ENCODE measurements at regions not wholly inside any gene's neighbourhood (a gene's known extent, or its start where the extent isn't known, plus 50 kb on each side); places are given as distances from the start of the nearest gene placed in this dataset.

DNA sequence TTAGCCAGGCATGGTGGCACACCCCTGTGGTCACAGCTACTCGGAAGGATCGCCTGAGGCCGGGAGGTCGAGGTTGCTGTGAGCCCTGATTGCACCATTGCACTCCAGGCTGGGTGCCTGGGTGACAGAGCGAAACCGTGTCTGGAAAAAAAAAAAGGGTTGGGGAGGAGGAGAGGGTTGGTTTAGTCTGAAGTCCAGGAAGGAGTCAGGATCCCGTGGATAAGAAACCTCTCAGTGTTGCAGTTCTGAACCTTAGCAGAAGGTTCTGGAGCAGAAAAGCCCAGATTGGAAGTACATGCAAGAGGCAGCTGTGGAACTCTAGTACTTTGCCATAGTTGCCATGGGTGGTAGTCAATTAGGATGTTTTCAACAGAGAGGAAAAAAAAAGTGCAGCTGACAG is 125.2 kb upstream of the CPEB4 start:
- intact Hi-C loops (cut with DNase I), result loop anchor here in 3 of 10 donors (5.0 to 10.0 kb wide), 5 partner anchors 124 to 212 kb away; partner anchors contain the start of gene CPEB4 (in 1 of the 3)
- H3K4me1 ChIP-seq, result peaks cover 0 to 38% (median 19%) of the 10 kb centered on the region in 12 donors
- 86 to 89% (median 87%) methylated on average over 7 of the region's 7 CpGs for WGBS, 4 donors
- ATAC-seq, result no peak
- no peak overlapping the region for H3K4me3 ChIP-seq
- no peaks in the 10 kb centered on the region for H3K27me3 ChIP-seq
- H3K9me3 ChIP-seq, result no peaks in the 10 kb centered on the region
- no peak for DNase-seq
- TF ChIP-seq, protein P1, sequence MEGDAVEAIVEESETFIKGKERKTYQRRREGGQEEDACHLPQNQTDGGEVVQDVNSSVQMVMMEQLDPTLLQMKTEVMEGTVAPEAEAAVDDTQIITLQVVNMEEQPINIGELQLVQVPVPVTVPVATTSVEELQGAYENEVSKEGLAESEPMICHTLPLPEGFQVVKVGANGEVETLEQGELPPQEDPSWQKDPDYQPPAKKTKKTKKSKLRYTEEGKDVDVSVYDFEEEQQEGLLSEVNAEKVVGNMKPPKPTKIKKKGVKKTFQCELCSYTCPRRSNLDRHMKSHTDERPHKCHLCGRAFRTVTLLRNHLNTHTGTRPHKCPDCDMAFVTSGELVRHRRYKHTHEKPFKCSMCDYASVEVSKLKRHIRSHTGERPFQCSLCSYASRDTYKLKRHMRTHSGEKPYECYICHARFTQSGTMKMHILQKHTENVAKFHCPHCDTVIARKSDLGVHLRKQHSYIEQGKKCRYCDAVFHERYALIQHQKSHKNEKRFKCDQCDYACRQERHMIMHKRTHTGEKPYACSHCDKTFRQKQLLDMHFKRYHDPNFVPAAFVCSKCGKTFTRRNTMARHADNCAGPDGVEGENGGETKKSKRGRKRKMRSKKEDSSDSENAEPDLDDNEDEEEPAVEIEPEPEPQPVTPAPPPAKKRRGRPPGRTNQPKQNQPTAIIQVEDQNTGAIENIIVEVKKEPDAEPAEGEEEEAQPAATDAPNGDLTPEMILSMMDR (IDR thresholded peaks at IDR 0.05), result no peak
- TF ChIP-seq POLR2A (IDR thresholded peaks at IDR 0.05), result no peak
- H3K27ac ChIP-seq, result no peak overlapping the region
- no peaks in the 10 kb centered on the region for H3K36me3 ChIP-seq

DNA sequence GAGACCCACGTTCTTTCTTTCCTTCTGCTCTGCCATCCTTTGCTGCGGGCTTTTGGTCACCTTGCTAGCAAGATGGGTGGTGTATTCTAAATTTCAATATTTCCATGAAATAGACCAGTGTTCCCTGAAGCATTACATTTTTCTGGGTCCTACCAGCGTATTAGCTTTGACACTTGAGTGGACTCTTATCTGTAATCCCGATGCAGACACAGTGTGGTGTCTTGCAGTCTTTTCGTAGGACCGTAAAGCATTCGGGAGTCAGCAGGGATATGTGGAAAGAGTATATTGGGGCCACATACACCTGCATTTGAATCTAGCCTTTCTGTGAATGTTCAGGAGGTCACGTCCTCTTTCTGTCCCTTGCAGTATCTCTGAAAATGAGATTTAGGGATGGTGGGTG is 124.7 kb upstream of the CPEB4 start:
- 82 to 87% (median 85%) methylated on average over 8 of the region's 8 CpGs for WGBS, 4 donors
- intact Hi-C loops (cut with DNase I), result loop anchor here in 3 of 10 donors (5.0 to 10.0 kb wide), 5 partner anchors 124 to 211 kb away; partner anchors contain the start of gene CPEB4 (in 1 of the 3)
- DNase-seq (no peak), ATAC-seq (no peak)
- Histone ChIP-seq H3K27ac (peak overlapping the region in 5 of 12 donors; percentile 78 to 95 (median 93)), H3K4me3 (no peak overlapping the region), H3K4me1 (peaks cover 0 to 39% (median 19%) of the 10 kb centered on the region in 12 donors), H3K27me3 (no peaks in the 10 kb centered on the region), H3K36me3 (no peaks in the 10 kb centered on the region), H3K9me3 (no peaks in the 10 kb centered on the region)
- TF ChIP-seq, protein P1 (IDR thresholded peaks at IDR 0.05), result no peak
- no peak for TF ChIP-seq POLR2A (IDR thresholded peaks at IDR 0.05)

DNA sequence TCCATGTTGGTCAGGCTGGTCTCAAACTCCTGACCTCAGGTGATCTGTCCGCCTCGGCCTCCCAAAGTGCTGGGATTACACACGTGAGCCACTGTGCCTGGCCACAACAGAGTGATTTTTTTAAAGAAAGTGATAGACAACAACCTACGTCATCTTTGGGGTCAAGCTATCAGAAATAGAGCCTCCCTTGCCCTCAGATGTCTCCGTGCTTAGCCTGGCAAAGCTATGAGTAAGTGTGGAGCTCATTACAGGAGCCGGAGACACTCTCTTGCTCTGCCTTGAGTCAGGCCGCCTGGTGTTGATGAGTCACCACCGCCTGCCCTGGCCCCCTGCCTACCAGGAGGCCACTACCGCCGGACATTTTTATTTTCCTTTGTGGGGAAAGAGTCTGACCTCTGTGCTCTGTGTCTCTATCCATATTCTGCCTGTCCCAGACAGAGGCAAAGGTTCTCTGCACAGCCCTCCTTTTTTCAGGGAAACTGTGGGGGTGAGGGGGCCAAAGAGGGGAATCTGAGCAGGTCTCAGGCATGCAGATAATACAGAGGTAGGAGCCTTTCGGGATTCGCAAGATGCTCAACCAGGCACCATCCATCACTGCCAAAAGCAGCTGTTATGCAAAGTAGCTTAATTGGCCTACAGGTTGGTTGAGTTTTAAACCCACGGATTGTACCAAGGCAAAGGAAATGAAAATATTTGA is 123.7 kb upstream of the CPEB4 start:
- Histone ChIP-seq H3K9me3 (no peaks in the 10 kb centered on the region), H3K27ac (peak overlapping the region in 11 of 12 donors; percentile 68 to 95 (median 78)), H3K4me1 (peaks cover 0 to 40% (median 19%) of the 10 kb centered on the region in 12 donors), H3K36me3 (no peaks in the 10 kb centered on the region), H3K4me3 (no peak overlapping the region), H3K27me3 (no peaks in the 10 kb centered on the region)
- peak; percentile 66 to 90 (median 86) for DNase-seq
- WGBS, 4 donors, result 30 to 44% (median 39%) methylated on average over 13 of the region's 13 CpGs
- peak; percentile 11 to 76 (median 67) for ATAC-seq
- intact Hi-C loops (cut with DNase I), result loop anchor here in 8 of 10 donors (5.0 to 10.0 kb wide), 9 partner anchors 93 to 210 kb away; partner anchors contain the start of genes CPEB4 (in 3 of the 8) and BOD1 (in 1 of the 8)
- TF ChIP-seq POLR2A (IDR thresholded peaks at IDR 0.05), result no peak
- TF ChIP-seq, protein P1 (IDR thresholded peaks at IDR 0.05), result peak in 1 of 12 donors; percentile 8

DNA sequence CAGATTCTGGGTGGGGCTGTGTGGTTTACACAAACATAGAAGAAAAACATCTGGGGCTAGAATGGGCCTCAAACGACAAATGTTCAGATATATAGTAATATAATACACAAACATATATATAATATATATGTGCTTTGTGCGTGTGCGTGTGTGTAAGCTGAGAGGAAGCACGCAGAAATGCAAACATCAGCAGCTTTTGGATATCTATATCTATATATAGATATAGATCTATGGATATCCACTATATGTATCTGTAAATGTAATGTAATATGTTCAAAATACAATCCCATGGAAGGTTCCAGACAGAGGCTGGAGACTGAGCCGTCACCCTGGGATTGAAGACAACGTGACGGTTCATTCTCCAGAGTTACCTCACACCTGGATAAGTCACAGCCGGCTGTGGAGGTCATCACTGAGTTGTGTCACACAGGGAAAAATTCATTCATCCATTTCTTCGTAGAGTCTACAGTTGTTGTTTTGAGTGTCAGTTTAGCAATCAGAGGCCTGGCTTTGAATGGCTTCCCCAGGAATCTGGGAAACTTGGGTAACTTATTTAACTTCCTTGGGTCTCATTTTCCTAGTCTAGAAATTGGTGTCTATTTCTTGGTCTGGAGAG is 123.0 kb upstream of the CPEB4 start:
- no peaks in the 10 kb centered on the region for H3K27me3 ChIP-seq
- peaks cover 0 to 39% (median 19%) of the 10 kb centered on the region in 12 donors for H3K4me1 ChIP-seq
- DNase-seq (no peak), ATAC-seq (no peak)
- WGBS, 4 donors, result 87 to 91% (median 90%) methylated on average over 9 of the region's 9 CpGs
- H3K4me3 ChIP-seq, result no peak overlapping the region
- no peaks in the 10 kb centered on the region for H3K36me3 ChIP-seq
- no peak for TF ChIP-seq POLR2A (IDR thresholded peaks at IDR 0.05)
- TF ChIP-seq, protein P1 (IDR thresholded peaks at IDR 0.05), result no peak
- peak overlapping the region in 11 of 12 donors; percentile 68 to 95 (median 78) for H3K27ac ChIP-seq
- H3K9me3 ChIP-seq, result no peaks in the 10 kb centered on the region
- intact Hi-C loops (cut with DNase I), result loop anchor here in 8 of 10 donors (5.0 to 10.0 kb wide), 9 partner anchors 92 to 210 kb away; partner anchors contain the start of genes CPEB4 (in 2 of the 8) and BOD1 (in 1 of the 8)

Measured in heart left ventricle (tissue), 16 donors.